ENCODE measurements at regions not wholly inside any gene's neighbourhood (a gene's known extent, or its start where the extent isn't known, plus 50 kb on each side); places are given as distances from the start of the nearest gene placed in this dataset.
A peak's percentile ranks its signal among the peaks of the same experiment; 100 is the strongest.

GRCh38 chr12:60251091-60251490 lies 655.3 kb downstream of the SLC16A7 start:
- no peak for DNase-seq (ENCODE audit: low read depth)

- DNase-seq (ENCODE audit: low read depth), result no peak
Measured at GRCh38 chr12:60252359-60253096, 656.7 kb downstream of the SLC16A7 start.

- DNase-seq (ENCODE audit: low read depth), result no peak
Measured at GRCh38 chr12:60255044-60255443, 659.2 kb downstream of the SLC16A7 start.

GRCh38 chr12:60257063-60257462 lies 661.2 kb downstream of the SLC16A7 start:
- DNase-seq (ENCODE audit: low read depth), result peak; percentile 75

GRCh38 chr12:60259225-60259624 lies 663.4 kb downstream of the SLC16A7 start:
- DNase-seq (ENCODE audit: low read depth), result no peak

- DNase-seq (ENCODE audit: low read depth), result no peak
Measured at GRCh38 chr12:60262378-60262777, 666.5 kb downstream of the SLC16A7 start.

- no peak for DNase-seq (ENCODE audit: low read depth)
Measured at GRCh38 chr12:60263161-60263560, 667.3 kb downstream of the SLC16A7 start.

GRCh38 chr12:60263836-60264493 lies 668.1 kb downstream of the SLC16A7 start:
- DNase-seq (ENCODE audit: low read depth), result no peak

GRCh38 chr12:60265741-60266140 lies 669.9 kb downstream of the SLC16A7 start:
- DNase-seq (ENCODE audit: low read depth), result no peak

GRCh38 chr12:60266381-60266852 lies 670.6 kb downstream of the SLC16A7 start:
- peak; percentile 77 for DNase-seq (ENCODE audit: low read depth)

- no peak for DNase-seq (ENCODE audit: low read depth)
Measured at GRCh38 chr12:60269611-60270269, 673.9 kb downstream of the SLC16A7 start.

GRCh38 chr12:60271816-60272215 lies 676.0 kb downstream of the SLC16A7 start:
- no peak for DNase-seq (ENCODE audit: low read depth)

GRCh38 chr12:60278209-60278608 lies 682.4 kb downstream of the SLC16A7 start:
- no peak for DNase-seq (ENCODE audit: low read depth)

- no peak for DNase-seq (ENCODE audit: low read depth)
Measured at GRCh38 chr12:60279221-60279620, 683.4 kb downstream of the SLC16A7 start.

GRCh38 chr12:60281522-60281921 lies 685.7 kb downstream of the SLC16A7 start:
- no peak for DNase-seq (ENCODE audit: low read depth)

GRCh38 chr12:60290532-60290931 lies 694.7 kb downstream of the SLC16A7 start:
- DNase-seq (ENCODE audit: low read depth), result no peak

- no peak for DNase-seq (ENCODE audit: low read depth)
Measured at GRCh38 chr12:60308366-60308991, 712.6 kb downstream of the SLC16A7 start.

- DNase-seq (ENCODE audit: low read depth), result no peak
Measured at GRCh38 chr12:60311940-60312339, 716.1 kb downstream of the SLC16A7 start.

- no peak for DNase-seq (ENCODE audit: low read depth)
Measured at GRCh38 chr12:60317361-60317760, 721.5 kb downstream of the SLC16A7 start.

- DNase-seq (ENCODE audit: low read depth), result no peak
Measured at GRCh38 chr12:60324746-60325145, 728.9 kb downstream of the SLC16A7 start.

- DNase-seq (ENCODE audit: low read depth), result no peak
Measured at GRCh38 chr12:60333461-60333860, 737.6 kb downstream of the SLC16A7 start.

GRCh38 chr12:60335745-60336144 lies 739.9 kb downstream of the SLC16A7 start:
- peak; percentile 62 for DNase-seq (ENCODE audit: low read depth)

All from HS-27A (cell line).